Colon (tissue), 2 donors: ENCODE measurements at regions not wholly inside any gene's neighbourhood (a gene's known extent, or its start where the extent isn't known, plus 50 kb on each side); places are given as distances from the start of the nearest gene placed in this dataset.
"Not testable (repeated sequence)": the region's sequence is repeated elsewhere in the genome, so short reads cannot be mapped to it uniquely, and the experiment has no call there.

Experiments used
- FAIRE-seq: peaks from 2 replicates; lab custom pipeline; 2012; peaks lifted over from hg19 to GRCh38; lab: Jason Lieb, UNC
- donor health status: control.
- donor health status: control.

DNA sequence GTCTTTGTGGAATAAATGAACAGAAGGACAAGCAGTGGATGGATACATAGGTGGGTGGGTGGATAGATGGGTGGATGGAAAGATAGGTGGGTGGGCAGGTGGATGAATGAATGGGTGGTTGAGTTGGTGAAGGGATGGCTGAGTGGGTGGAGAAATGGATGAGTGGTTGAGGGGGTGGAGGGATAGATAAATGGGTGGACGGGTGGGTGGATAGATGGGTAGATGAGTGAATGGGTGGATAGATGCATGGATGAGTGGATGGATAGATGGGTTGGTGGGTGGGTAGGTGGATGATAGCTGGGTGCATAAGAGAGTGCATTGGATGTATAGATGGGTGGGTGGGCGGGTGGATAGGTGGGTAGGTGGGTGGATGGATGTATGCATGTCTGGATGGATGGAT lies 63.5 kb downstream of the UNC93B1 start:
- FAIRE-seq = not testable (repeated sequence)

DNA sequence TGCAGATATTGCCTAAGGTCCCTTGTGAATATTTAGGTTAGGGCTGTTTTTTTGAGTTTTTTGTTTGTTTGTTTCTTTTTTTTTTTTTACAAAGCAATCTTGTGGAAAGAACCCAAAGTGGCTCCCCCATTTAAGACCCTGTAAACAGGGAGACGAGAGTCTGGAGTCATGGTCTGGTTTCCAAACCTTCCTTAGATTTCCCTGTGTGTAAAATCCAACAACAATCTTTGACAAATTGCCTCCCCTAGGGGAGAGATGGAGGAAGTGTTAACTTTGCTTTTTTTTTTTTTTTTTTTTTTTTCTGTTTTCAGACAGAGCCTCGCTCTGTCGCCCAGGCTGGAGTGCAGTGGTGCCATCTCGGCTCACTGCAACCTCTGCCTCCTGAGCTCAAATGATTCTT lies 64.9 kb downstream of the UNC93B1 start:
- FAIRE-seq = not testable (repeated sequence)

DNA sequence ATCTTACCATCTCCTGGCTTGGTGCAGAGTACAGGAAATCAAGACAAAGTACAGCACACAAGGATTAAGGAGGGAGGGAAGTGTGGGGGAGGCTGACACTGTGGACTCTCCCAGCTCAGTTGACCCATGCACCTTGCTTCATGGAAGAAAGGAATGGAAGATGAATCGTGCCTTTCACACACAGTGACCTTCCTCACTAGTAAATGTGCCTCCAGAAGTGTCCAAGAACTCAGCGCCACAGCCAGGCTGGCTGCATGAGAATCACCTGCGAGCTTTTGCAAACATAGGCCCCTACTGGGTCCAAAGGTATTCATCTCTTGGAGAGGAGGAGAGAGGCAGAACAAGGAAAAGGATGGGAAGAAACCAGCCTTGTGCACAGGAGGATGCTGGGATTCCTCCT lies 65.5 kb downstream of the UNC93B1 start:
- FAIRE-seq = not testable (repeated sequence)

DNA sequence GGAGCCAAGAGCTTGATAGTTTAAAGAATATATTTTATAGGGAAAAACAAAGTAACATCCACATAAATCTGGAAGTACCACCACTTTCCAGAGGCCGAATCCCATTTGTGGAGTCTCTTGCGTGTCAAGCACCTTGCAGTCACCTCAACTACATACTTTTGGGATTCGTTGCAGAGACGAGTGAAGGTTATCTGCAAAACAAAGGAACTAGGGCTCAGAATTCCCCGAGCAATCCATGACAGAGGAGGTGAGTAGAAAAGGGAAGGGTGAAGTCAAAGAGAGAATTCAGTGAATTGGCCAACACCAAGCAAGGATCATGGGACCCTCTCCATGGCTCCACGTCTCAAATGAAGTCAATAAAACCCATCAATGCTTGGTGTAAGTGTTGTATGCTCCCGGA lies 80.3 kb downstream of the UNC93B1 start:
- not testable (repeated sequence) for FAIRE-seq

DNA sequence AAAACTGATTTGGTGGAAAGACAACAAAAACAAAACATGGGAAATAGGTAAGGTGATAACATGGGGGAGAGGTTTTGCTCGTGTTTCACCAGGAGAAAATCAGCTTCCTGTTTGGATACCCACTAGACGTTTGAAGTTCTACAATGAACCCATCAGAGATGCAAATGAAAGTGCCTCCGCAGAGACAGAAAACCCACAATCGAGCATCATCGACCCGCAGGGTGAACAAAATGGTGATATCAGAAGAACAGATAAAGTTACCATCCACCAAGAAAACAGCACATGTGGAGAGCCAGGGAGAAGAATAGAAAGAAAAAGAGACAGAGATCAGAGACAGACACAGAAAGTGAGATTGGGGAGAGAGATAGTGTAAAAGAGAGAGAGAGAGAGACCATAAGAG lies 83.4 kb downstream of the UNC93B1 start:
- FAIRE-seq = not testable (repeated sequence)

DNA sequence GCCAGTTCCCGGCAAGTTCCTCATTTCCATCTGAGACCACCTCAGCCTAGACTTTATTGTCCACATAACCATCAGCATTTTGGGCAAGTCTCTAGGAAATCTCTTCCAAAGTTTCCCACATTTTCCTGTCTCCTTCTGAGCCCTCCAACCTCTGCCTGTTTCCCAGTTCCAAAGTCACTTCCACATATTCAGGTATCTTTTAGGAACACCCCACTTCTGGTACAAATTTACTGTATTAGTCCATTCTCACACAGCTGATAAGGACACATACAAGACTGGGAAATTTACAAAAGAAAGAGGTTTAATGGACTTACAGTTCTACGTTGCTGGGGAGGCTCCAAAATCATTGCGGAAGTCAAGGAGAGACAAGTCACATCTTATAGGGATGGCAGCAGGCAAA lies 91.7 kb downstream of the UNC93B1 start:
- not testable (repeated sequence) for FAIRE-seq

DNA sequence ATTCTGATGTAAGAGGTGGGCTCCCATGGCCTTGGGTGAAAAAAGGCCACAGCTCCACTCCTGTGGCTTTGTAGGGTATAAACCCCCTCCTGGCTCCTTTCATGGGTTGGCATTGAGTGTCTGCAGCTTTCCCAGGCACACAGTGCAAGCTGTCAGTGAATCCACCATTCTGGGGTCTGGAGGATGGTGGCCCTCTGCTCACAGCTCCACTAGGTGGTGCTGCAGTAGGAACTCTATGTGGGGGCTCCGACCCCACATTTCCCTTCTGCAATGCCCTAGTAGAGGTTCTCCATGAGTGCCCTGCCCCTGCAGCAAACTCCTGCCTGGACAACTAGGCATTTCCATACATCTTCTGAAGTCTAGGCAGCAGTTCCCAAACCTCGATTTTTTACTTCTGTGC lies 92.7 kb downstream of the UNC93B1 start:
- not testable (repeated sequence) for FAIRE-seq

DNA sequence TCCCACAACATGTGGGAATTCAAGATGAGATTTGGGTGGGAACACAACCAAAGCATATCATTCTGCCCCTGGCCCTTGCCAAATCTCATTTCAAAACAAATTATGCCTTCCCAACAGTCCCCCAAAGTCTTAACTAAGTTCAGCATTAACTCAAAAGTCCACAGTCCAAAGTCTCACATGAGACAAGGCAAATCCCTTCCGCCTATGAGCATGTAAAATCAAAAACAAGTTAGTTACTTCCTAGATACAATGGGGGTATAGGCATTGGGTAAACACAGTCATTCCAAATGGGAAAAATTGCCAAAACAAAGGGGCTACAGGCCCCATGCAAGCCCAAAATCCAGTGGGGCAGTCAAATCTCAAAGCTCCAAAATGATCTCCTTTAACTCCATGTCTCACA lies 93.1 kb downstream of the UNC93B1 start:
- not testable (repeated sequence) for FAIRE-seq

DNA sequence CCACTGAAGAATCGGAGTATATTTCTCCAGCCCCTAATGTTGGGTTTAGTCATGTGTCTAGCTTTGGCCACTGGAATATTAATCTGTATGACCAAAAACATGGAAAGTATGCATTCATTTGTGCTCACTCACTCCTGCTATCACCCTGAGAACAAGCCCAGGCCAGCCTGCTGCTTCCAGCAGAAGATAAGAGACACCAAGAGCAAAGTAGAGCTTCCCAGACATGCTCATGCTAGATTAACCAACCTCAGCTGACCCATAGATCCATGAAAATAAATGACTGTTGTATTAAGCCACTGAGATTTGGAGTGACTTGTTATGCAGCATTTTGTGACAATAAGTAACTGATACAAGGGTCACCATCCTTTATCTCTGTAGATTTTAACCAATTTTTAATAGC lies 96.9 kb downstream of the UNC93B1 start:
- FAIRE-seq = not testable (repeated sequence)

DNA sequence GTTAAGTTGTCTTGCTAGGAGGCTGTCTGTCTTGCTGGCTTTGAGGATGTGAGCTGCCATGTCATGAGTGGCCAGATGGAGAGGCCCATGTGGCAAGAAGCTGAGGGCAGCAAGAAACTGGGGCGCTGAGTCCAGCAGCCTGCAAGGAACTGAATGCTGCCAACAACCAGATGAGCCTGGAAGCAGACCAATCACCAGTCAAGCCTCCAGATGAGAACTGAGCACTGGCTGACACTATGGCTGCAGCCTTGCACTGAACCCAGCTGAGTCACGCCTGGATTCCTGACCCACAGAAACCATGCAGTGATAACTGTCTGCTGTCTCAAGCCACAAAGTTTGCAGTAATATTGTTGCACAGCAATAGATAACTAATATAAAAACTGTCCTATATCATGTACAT lies 104.4 kb downstream of the UNC93B1 start:
- FAIRE-seq = not testable (repeated sequence)

DNA sequence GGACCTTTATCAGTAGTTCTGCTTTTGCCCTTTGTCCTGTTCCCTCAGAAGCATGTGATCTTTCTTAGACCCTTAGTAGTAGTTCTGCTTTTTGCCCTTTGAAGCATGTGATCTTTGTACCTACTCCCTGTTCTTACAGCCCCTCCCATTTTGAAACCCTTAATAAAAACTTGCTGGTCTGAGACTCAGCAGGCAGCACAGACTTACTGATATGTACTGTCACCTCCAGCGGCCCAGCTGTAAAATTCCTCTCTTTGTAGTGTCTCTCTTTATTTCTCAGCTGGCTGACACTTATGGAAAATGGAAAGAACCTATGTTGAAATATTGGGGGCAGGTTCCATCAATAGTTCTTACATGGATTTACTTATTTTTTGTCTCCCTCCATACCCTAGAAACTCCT lies 110.4 kb downstream of the UNC93B1 start:
- FAIRE-seq = not testable (repeated sequence)

DNA sequence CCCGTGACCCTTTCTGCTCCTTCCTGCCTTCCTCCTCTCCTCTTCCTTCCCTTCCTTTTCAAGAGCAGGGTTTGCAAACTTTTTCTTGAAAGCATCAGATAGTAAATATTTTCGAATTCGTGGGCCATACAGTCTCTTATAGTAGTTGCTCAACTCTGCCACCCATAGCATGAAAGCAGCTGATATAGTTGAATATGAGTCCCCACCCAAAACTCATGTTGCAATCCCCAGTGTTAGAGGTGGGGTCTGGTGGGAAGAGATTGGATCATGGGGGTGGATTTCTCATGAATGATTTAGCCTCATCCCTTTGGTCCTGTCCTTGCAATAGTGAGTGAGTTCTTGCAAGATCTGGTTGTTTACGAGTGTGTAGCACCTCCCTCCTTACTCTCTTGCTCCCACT lies 114.3 kb downstream of the UNC93B1 start:
- not testable (repeated sequence) for FAIRE-seq

DNA sequence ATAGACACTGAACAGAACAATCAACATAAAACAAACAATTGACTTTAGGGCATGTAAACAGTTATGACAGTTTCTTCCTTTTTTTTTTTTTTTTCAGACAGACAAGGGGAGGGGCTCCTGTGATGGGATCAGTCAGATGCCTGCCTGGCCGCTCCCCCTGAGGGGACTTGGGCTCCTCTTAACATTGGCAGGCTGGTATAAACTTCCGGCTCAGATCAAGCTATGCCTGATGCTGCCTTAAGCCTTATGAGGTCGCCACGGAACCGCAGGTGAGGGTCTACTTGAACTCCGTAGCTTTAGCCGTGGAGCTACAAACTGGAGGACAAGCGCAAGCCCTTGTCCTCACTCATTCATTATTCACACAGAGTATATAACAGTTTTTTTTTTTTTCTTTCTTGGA lies 115.8 kb downstream of the UNC93B1 start:
- FAIRE-seq = not testable (repeated sequence)

DNA sequence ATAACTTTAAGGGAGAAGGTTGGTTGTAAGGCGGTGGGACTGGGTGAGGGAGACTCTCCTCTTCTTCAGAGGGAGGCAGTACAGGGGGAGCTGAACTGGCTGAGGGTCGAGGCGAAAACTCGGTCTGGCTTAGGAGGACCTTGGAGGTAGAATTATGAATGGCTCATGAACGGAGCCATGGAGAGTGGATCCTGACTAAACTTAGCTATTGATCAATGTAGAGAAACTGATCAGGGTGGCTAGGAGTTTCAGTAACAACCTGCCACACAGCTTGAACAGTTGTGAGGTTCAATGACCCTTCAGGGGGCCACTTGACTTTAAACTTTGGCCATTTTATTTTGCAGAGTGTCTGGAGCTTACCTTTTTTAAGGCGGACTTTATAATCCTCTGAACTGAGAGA lies 117.2 kb downstream of the UNC93B1 start:
- not testable (repeated sequence) for FAIRE-seq

DNA sequence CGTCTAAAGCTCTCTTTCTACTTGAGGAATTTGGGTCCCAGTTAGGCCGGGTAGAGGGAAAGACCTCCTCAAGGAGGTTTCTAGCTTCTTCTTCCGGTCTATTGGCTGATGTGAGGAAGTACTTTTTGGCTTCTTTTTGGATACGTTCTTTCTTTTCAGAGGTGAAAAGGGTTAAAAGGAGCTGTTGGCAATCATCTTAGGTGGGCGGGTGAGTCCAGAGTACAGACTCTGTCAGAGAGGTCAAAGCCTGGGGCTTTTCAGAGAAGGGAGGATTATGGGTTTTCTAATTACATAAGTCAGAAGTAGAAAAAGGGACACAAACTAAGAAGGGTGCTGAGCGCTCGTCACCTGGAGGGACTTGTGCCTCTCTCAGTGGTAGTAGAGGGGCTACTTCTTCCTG lies 117.7 kb downstream of the UNC93B1 start:
- not testable (repeated sequence) for FAIRE-seq

DNA sequence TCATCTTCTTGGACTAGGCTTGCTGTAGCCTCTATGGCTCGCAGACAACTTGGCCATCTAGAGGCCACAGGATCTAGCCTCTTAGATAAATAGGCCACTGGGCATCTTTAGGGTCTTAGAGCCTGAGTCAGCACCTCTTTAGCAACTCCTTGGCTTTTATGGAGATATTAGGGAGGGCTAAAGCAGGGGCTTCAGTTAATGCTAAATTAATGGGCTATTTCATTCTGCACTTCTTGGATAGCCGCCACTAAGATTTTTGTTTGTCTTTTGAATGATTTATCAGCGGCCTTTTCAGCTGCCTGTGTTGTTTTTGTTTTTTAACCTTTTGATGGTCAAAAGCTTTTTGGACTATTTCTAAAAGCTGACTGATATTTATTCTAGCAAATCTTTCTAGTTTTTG lies 118.3 kb downstream of the UNC93B1 start:
- not testable (repeated sequence) for FAIRE-seq

DNA sequence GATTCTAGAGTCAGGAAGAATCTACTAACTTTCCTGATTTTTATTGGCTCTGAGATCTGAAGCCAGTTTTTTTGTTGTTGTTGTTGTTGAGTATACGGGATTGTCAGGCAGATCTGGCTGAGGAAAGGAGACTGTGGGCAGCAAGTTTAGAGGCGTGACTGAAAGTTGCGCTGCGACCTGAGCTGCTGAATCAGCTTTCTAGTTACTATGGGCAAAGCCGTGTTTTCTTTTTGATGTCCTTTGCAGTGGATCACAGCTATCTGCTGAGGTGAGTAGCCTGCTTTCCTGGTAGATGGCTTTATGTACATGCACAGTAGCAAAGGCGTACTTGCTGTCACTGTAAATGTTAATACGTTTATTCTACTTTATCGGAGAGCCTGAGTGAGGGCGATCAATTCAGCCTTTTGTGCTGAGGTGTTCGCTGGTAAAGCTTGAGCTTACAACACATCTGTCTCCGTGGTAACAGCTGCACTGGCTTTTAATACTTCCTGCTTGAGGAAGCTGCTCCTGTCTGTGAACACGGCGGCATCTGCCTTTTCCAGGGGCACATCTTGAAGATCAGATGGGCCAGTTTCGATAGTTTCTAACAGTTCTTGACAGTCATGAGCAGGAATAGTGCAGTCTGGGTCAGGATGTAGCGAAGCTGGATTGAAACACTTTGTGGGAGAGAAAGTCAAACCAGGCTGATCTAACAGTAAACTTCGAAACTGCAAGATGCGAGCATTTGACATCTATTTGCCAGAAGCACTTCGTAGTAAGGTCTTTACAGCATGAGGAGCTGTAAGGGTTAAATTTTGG lies 118.9 kb downstream of the UNC93B1 start:
- FAIRE-seq = not testable (repeated sequence)

DNA sequence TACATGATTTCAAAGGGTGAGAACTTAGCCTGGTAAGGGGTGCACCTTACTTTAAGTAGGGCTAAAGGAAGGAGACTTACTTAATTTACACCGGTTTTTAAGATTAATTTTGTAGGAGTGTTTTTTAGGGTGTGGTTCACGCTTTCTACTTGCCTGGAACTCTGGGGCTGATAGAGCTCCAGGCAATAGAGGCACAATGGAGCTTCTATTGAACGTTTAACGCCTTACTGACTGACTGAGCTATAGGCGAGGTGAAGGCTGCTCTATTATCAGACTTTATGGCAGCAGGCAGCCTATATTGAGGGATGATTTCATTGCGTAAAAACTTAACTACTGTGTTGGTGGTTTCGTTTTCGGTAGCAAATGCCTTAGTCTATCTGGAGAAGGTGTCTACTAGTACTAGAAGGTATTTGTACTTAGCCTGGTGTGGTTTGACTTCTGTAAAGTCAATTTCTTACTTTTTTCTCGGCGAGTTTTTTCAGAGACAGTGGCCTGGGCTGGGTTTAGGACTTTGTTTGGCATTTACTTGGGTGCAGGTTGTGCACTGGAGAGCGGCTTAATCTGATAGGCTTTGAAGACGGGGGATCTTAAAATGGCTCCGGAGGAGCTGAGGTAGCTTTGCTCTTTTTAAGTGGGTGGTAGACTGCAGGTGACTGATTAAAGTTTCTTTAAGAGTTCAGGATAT lies 119.7 kb downstream of the UNC93B1 start:
- FAIRE-seq = not testable (repeated sequence)

DNA sequence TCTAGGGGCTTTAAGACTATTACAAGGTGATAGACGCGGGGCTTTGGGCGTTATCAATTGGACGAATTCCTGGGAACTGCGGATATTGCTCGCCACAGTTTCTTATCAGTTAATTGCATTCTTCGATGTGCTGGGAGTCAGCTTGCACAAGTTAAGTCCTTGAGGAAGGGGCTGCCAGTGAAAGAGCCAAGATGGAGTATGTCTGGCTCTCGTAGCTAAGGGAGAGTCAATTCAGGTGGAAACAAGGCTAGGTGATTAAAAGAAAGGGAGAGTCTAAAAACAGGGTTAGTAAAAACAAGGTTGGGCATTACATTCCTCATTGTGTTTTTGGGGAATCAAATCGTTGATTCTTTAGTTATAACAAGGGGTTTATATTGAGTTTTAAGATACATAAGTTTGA lies 121.6 kb downstream of the UNC93B1 start:
- not testable (repeated sequence) for FAIRE-seq

DNA sequence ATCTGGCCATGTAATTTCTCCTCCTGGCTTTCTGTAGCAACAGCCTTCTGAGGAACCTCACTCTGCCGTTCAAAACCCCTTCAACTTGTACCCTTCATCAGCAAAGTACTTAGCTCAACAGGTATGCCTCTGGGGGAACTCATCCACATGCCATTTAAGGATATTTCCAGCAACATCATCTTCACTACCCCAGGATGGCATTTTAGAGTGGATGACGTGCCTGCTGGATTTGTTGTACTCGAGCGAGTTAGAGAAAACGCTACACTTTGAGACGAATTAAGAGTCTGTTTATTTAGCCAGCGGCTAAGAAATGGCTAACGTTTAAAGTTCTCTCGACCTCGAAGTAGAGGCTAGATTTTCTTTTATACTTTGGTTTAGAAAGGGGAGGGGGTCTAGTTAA lies 122.1 kb downstream of the UNC93B1 start:
- FAIRE-seq = not testable (repeated sequence)

DNA sequence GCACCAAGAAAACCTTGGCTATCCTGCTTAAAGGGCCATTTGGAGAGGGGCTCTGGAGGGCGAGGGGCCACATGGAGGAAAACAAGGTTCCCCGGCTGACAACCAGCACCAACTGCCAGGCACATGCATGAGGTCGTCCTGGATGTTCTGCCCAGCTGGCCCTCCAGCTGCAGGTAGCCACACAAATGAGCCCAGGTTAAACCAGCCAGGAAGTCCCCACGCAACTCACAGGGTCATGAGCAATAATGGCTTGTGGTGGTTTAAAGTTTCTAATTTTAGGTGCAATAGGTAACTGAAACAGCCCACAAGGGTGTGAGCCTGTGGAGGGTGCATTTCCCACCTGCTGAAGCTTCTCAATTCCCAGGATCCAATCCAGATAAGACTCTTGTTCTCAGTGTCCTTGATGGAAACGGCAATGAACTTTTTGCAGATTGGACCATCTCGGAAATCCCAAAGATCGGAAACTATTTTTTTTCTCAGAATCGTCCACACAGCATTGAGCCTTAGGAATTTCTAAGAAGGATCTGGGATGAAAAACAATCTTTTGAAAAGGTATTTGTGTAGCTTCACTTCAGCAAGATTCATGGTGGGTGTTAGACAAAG lies 123.2 kb downstream of the UNC93B1 start:
- not testable (repeated sequence) for FAIRE-seq

DNA sequence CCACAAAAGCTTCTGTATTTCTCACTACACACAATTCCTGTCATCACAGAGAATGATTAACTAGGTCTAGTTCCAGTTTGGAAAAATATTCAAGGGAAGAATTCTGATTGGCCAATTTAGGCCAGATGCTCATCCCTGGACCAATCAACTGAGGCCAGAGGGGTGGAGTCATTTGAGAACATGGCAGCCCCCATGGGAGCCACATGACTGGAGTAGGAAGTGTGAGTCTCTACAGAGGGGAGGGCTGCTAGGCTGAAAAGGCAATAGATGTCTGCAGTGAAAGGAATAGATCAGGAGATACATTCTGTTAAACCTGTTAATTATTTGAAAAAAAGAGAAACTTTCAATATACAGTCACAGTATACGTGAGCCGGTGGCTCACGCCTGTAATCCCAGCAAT lies 125.2 kb downstream of the UNC93B1 start:
- FAIRE-seq = not testable (repeated sequence)

DNA sequence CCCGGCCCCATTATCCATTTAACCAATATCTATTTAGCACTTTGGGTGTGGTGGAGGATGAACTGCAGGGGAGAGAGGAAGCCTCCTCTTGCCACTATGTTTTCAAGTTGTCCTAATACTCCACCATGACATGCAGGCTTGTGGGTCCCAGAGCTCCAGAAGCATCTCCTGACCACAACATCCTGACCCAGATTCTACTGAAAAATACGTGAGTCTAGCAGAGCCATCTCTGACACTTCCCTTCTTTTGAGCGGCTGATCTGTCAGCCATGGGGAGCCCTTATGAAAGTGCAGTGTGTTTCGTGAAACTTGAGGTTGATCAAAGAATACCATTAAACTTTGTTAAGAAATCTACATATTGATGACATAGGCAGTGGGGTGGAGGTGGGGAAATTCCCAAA lies 126.6 kb downstream of the UNC93B1 start:
- not testable (repeated sequence) for FAIRE-seq
